Activated naive CD4-positive, alpha-beta T cell treated with anti-CD3 and anti-CD28 coated beads, Interleukin-2, amount 50 U/mL, for 16 hours (primary cell): ENCODE measurements at regions not wholly inside any gene's neighbourhood (a gene's known extent, or its start where the extent isn't known, plus 50 kb on each side); places are given as distances from the start of the nearest gene placed in this dataset.
"Not testable (repeated sequence)": the region's sequence is repeated elsewhere in the genome, so short reads cannot be mapped to it uniquely, and the experiment has no call there.

Experiments
- DNase-seq: peaks from one replicate; pipeline ENCODE4 v3.0.0-alpha.2; 2020

GRCh38 chr6:22129751-22130150, 167.1 kb downstream of the PRL start:
- no peak for DNase-seq

GRCh38 chr6:22132656-22133055, 164.2 kb downstream of the PRL start:
- no peak for DNase-seq

GRCh38 chr6:22133357-22133756, 163.5 kb downstream of the PRL start:
- no peak for DNase-seq

- no peak for DNase-seq
Measured at GRCh38 chr6:22134308-22134707, 162.5 kb downstream of the PRL start.

DNA sequence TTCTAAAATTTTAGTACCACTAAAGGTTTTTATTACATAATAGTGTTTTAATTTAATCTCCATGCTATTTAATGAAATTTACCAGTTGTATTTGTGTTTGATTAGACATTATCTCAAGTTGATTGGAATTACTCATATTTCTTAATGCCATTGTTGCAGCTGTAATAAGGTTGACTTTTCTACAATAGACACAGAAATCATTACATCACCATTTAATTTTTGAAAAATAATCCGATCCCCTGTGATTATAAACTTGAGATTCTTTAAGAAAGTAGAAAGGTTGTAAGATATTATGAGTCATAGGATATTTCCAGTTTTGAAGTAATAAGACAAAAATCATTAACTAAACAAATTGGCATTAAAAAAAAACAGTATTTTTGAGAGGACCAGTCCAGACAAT, 161.4 kb downstream of the PRL start:
- DNase-seq, result no peak

DNA sequence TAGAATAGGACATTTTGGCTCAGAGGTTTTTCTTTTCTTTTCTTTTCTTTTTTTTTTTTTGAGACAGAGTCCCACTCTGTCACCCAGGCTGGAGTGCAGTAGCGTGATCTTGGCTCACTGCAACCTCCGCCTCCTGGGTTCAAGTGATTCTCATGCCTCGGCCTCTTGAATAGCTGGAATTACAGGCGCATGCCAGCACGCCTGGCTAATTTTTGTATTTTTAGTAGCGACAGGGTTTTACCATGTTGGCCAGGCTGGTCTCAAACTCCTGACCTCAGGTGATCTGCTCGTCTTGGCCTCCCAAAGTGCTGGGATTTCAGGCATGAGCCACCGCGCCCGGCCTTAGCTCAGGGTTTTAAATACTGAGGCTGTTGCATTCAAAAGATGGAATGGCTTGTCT, 156.1 kb downstream of the PRL start:
- not testable (repeated sequence) for DNase-seq

GRCh38 chr6:22141241-22141745, 155.5 kb downstream of the PRL start:
- DNase-seq, result no peak

DNA sequence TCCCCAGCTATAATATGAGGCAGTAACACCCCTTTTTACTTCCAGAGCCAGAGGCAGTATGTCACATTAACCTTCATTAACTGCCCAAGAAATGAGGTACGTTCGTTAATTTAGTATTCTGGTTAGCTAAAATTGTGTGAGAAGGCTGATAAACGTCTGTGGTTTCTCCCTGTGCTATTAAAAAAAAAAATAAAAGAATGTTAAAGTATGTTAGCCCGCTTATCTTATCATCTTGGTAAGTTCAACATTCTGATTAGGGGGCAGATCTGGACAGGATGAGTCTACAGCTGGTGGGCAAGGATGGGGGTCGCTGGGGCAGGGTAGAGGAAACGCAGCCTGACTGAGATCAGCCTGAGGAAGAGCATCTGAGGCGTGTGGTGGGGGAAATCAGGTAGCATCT, 154.0 kb downstream of the PRL start:
- no peak for DNase-seq

- no peak for DNase-seq
Measured at GRCh38 chr6:22145376-22145775, 151.5 kb downstream of the PRL start.

GRCh38 chr6:22145823-22146677, 150.8 kb downstream of the PRL start:
- no peak for DNase-seq

- DNase-seq, result no peak
Measured at GRCh38 chr6:22146678-22146930, 150.2 kb downstream of the PRL start.

DNA sequence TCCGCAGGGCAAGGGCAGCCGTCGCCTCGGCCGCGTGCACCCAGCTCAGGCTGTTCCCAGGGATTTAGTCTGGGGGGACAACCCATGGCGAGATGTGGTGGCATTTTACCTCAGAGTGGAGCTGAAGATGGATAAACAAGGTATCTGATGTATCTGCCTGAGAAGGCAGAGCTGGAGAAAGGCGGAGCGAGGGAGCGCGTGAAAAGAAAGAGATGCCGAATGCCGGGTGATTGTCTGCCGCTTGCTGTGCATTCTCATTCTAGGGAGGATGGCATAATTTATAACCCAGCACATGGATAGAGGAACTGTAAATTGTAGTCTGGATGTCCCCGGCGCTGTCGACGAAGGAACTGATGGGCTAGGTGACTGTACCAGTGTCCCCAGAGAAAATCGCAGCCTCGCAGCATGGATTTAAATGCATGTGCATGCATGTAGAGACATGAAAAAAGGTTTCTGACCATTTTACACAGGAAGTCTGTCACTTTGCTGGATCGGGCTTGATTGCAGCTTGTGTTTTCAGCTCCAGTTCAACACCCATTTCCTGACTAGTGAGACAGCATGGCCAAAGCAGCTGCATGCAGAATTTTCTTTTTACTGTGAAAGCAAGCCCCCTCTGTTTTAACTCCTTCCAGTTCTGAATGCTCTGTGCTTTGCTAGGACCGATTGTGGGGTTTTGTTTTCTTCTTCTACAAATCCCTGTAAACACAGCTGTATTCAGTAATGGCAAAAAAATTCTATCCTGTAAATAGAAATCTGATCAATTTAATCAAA, 149.7 kb downstream of the PRL start:
- DNase-seq, result no peak

DNA sequence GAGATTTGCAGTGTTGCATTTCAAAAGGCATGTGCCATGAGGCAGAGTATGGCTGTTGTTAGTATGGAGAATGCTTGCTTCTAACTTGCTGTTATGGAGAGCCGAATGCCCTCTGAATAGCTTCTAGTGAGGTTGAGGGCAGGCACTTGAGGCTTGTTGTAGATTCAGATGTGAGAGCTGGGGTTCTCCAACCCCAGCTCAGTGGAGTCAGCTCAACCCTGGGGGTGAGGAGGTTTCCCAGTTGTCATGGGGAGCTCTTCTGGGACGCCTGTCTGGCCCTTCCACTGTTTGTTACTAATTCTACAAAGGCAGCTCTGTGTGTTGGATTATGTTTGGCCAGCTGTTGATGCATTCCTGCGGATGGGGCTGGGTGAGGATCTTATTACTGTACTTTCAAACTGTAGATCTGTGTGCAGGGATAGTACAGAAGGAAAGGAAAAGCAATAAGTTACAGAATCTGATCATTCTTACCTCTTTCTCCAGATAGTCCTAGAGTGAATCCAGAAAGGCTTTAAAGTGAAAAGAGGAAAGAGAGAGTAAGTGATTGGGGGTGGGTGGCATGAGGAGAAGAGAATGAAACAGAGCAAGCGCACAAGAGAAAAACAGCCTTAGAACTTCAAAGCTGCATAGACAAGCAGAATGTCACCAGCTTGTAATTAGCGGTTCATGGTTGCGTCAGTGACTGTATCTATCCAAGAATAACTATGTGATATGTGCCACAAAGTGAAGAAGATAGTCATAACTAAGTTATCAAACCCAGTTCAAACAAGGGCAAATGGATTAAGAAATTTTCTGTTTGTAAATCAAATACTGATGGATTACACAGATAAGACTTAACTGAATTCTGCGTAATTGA, 148.7 kb downstream of the PRL start:
- no peak for DNase-seq

- DNase-seq, result no peak
Measured at GRCh38 chr6:22149096-22149495, 147.7 kb downstream of the PRL start.

GRCh38 chr6:22149501-22150367, 147.1 kb downstream of the PRL start:
- no peak for DNase-seq

DNA sequence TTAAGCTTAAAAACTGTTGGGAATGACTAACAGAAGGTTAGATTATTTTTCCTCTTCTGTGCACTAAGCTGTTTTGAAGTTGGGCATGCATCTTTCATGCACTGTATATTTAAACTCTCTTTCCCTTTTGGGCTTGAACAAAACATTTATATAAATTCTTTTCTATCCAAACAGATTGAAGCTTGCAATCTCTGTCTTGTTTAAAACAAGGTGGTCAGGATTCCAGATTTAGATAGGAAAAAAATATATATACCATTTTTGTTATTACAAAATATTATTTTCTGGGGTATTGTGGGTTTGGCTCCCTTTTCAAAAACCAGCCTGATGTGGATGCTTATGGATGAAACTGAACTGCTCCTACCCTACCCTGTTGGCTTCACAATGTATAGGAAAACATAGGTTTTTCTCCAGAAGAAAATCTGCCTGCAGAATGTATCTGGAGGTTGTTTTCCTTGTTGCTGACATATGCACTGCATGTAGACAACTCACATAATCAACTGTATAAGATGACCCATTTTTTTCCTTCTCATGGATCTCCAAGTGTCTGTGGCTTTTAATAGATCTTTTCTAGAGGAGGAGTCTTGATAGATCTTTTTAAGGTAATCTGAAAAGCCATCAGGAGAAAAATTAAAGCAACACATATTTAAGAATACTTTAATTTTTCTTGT, 146.3 kb downstream of the PRL start:
- DNase-seq, result no peak

- DNase-seq, result no peak
Measured at GRCh38 chr6:22151892-22152291, 144.9 kb downstream of the PRL start.

DNA sequence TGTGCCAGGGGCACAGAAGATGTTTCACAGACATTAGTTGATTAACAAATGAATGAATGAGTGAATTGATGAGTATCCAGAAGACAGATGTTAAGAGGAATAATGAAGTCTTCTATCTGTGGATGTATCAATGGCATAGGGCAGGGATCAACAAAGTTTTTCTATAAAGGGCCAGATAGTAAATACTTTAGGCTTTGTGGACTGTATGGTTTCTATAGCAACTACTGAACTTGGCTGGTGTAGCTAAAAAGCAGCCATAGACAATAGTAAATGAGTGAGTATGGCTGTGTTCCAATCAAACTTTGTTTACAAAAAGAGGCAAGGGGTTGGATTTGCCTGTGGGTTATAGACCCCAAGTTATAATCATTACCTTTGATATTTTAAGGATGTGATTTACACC, 144.0 kb downstream of the PRL start:
- no peak for DNase-seq

GRCh38 chr6:22153384-22154158, 143.3 kb downstream of the PRL start:
- no peak for DNase-seq

DNA sequence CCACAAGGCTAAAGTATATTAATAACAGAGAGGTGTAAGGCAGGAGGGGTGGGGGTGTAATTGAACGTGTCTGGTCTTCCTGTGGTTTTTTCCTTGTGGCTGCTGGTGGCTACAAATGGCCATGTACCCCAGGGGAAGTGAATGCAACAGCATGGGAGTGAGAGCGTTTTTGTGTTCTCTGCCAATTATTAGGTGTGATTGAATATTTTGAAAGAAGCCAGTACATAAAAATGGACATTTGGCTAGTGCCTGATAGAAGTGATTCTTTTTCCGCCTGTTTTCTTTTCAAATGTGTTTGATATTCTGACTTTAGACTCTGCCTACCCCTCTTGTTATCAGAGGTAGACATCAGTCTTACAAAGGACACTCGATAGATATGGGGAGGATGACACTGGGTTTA, 141.3 kb downstream of the PRL start:
- no peak for DNase-seq

DNA sequence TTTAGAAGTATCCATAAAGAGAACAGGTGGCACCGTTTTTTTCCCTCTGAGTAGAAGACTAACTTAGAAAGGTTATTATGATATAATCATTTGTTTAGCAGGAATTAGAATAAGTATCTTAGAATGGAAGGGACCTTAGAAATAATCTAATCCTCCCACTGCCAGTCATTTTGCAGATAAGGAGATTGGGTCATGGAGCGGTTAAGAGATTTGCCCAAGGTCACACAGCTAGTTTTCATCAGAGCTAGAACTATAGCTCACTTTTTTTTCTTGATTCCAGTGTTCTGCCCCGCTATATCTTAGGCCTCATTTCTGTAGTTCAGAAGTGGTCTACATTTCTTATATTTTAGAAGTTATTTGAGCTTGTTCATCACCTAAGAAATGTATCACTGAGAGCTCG, 139.6 kb downstream of the PRL start:
- no peak for DNase-seq
